ENCODE measurements at regions not wholly inside any gene's neighbourhood (a gene's known extent, or its start where the extent isn't known, plus 50 kb on each side); places are given as distances from the start of the nearest gene placed in this dataset.

- Histone ChIP-seq H3K4me1 (no peaks in the 10 kb centered on the region), H3K36me3 (replicated peaks in 1 of 2; ENCODE audit: insufficient read depth in 1 of 2, low read depth in 2 of 2) (no peaks in the 10 kb centered on the region), H3K27me3 (no peaks in the 10 kb centered on the region), H3K9me3 (no peaks in the 10 kb centered on the region), H3K27ac (no peak overlapping the region), H3K4me3 (no peak overlapping the region)
- DNase-seq (no peak), ATAC-seq (no peak)
- TF ChIP-seq, protein P1, sequence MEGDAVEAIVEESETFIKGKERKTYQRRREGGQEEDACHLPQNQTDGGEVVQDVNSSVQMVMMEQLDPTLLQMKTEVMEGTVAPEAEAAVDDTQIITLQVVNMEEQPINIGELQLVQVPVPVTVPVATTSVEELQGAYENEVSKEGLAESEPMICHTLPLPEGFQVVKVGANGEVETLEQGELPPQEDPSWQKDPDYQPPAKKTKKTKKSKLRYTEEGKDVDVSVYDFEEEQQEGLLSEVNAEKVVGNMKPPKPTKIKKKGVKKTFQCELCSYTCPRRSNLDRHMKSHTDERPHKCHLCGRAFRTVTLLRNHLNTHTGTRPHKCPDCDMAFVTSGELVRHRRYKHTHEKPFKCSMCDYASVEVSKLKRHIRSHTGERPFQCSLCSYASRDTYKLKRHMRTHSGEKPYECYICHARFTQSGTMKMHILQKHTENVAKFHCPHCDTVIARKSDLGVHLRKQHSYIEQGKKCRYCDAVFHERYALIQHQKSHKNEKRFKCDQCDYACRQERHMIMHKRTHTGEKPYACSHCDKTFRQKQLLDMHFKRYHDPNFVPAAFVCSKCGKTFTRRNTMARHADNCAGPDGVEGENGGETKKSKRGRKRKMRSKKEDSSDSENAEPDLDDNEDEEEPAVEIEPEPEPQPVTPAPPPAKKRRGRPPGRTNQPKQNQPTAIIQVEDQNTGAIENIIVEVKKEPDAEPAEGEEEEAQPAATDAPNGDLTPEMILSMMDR (IDR thresholded peaks at IDR 0.05) = no peak
- no peak for TF ChIP-seq POLR2A (IDR thresholded peaks at IDR 0.05)
- intact Hi-C loops (cut with DNase I) = no loop called here
Measured at GRCh38 chr18:60541661-60542060, 169.1 kb upstream of the MC4R start.

DNA sequence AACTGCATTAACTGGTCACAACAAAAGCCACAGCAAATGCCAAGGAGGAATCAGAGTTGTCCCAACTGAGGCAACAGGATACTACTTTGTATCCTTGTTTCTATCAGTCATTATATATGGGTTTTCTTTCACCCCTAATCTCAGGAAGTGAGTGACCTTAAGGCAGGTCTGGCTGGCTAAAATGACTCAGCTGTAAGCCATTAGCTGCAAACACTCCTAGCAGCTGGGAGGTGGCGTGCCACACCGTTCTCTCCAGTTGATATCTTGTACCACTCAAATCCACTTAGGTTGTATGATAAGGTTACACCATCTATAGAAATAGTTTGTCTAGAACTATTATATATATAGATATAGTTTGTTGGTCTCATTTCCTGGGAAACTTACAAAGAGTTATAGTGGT, 171.1 kb upstream of the MC4R start:
- no peaks in the 10 kb centered on the region for H3K27me3 ChIP-seq
- TF ChIP-seq, protein P1 (IDR thresholded peaks at IDR 0.05) = no peak
- TF ChIP-seq POLR2A (IDR thresholded peaks at IDR 0.05) = no peak
- no peak overlapping the region for H3K4me3 ChIP-seq
- no peak overlapping the region for H3K27ac ChIP-seq
- H3K4me1 ChIP-seq = no peaks in the 10 kb centered on the region
- no peaks in the 10 kb centered on the region for H3K36me3 ChIP-seq (replicated peaks in 1 of 2; ENCODE audit: insufficient read depth in 1 of 2, low read depth in 2 of 2)
- no peaks in the 10 kb centered on the region for H3K9me3 ChIP-seq
- ATAC-seq (no peak), DNase-seq (no peak)
- 83 to 98% methylated on average over 2 of the region's 2 CpGs for WGBS, 2 donors
- intact Hi-C loops (cut with DNase I) = no loop called here

- Histone ChIP-seq H3K9me3 (no peaks in the 10 kb centered on the region), H3K4me3 (no peak overlapping the region), H3K27me3 (no peaks in the 10 kb centered on the region), H3K27ac (no peak overlapping the region), H3K4me1 (no peaks in the 10 kb centered on the region), H3K36me3 (replicated peaks in 1 of 2; ENCODE audit: insufficient read depth in 1 of 2, low read depth in 2 of 2) (no peaks in the 10 kb centered on the region)
- DNase-seq (peak in 3 of 4 donors; percentile 20 to 54 (median 34)), ATAC-seq (no peak)
- WGBS, 2 donors = 0 to 2% methylated on average over 2 of the region's 2 CpGs
- intact Hi-C loops (cut with DNase I) = no loop called here
- no peak for TF ChIP-seq POLR2A (IDR thresholded peaks at IDR 0.05)
- TF ChIP-seq, protein P1 (IDR thresholded peaks at IDR 0.05) = peak in 6 of 7 experiments; percentile 58 to 86 (median 66)
Measured at GRCh38 chr18:60549338-60549960, 176.9 kb upstream of the MC4R start.

- Histone ChIP-seq H3K4me3 (no peak overlapping the region), H3K4me1 (no peaks in the 10 kb centered on the region), H3K27me3 (no peaks in the 10 kb centered on the region), H3K36me3 (replicated peaks in 1 of 2; ENCODE audit: insufficient read depth in 1 of 2, low read depth in 2 of 2) (no peaks in the 10 kb centered on the region), H3K27ac (no peak overlapping the region), H3K9me3 (no peaks in the 10 kb centered on the region)
- 66 to 84% methylated on average over 8 of the region's 8 CpGs for WGBS, 2 donors
- TF ChIP-seq, protein P1 (IDR thresholded peaks at IDR 0.05) = no peak
- no peak for TF ChIP-seq POLR2A (IDR thresholded peaks at IDR 0.05)
- intact Hi-C loops (cut with DNase I) = loop anchor here (10.0 kb wide), 1 partner anchor 568 kb away; no protein-coding TSS in a partner anchor
- DNase-seq (no peak), ATAC-seq (no peak)
Measured at GRCh38 chr18:60552948-60553347, 180.4 kb upstream of the MC4R start.

DNA sequence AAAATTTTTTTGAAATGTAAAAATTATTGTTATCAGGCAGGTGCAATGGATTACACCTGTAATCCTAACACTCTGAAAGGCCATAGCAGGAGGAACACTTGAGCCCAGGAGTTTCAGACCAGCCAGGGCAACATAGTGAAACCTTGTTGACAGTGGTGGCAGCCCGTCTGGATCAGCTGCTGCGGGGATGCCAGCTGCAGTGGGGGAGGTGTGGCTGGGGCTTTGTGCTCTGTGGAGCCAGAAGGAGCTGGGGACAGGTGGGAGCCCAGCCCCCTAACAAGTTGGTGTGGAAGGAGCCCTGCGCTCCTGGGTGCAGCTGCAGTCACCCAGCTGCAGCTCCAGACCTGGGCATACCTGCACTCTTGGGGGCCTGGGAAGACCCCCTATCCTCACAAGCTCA, 182.4 kb upstream of the MC4R start:
- Histone ChIP-seq H3K36me3 (replicated peaks in 1 of 2; ENCODE audit: insufficient read depth in 1 of 2, low read depth in 2 of 2) (no peaks in the 10 kb centered on the region), H3K27me3 (no peaks in the 10 kb centered on the region), H3K4me1 (no peaks in the 10 kb centered on the region), H3K9me3 (no peaks in the 10 kb centered on the region), H3K4me3 (no peak overlapping the region), H3K27ac (no peak overlapping the region)
- DNase-seq (no peak), ATAC-seq (no peak)
- WGBS, 2 donors = 31 to 34% methylated on average over 2 to 3 of the region's 3 CpGs
- TF ChIP-seq, protein P1 (IDR thresholded peaks at IDR 0.05) = no peak
- no peak for TF ChIP-seq POLR2A (IDR thresholded peaks at IDR 0.05)
- intact Hi-C loops (cut with DNase I) = loop anchor here (10.0 kb wide), 1 partner anchor 570 kb away; no protein-coding TSS in a partner anchor

All from body of pancreas (tissue), 4 donors.